Fibroblast of pulmonary artery (primary cell): ENCODE measurements at regions not wholly inside any gene's neighbourhood (a gene's known extent, or its start where the extent isn't known, plus 50 kb on each side); places are given as distances from the start of the nearest gene placed in this dataset.
"Not testable (repeated sequence)": the region's sequence is repeated elsewhere in the genome, so short reads cannot be mapped to it uniquely, and the experiment has no call there.

Source experiments
- DNase-seq: peaks from one replicate; pipeline ENCODE4 v3.0.0-alpha.2; 2010; ENCODE audit warnings: low read depth
- H3K4me3 ChIP-seq: replicated peaks from 2 replicates; pipeline ENCODE4 v1.5.1; 2011; ENCODE audit warnings: low read depth, mild to moderate bottlenecking, control low read depth, low read length, moderate library complexity
- TF ChIP-seq, protein P1 (sequence below): IDR thresholded peaks from 2 replicates; pipeline ENCODE4 v1.5.1; 2011; ENCODE audit warnings: mild to moderate bottlenecking, control low read depth, low read length, inconsistent platforms; ENCODE audit errors: missing control alignments

DNA sequence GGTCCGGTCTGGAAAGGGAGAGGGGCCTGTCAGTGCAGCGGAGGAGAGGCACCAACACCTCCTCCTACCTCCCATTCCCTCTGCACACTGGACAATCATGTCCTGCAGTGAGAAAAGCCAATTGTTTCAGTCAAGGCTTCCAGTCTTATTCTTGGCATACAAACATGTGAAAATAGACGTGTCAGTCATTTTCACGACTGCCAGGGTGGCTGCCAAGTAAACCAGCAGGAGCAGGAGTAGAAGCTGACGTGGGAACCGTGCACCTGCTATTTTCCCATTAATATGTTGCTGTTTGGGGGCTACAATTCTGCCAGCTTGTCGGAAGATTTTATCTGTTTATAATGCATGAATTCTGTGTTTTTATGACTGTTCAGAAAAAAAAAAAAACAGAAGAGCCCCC lies 202.3 kb downstream of the SPP2 start:
- H3K4me3 ChIP-seq = no peak overlapping the region
- no peak for DNase-seq
- TF ChIP-seq, protein P1, sequence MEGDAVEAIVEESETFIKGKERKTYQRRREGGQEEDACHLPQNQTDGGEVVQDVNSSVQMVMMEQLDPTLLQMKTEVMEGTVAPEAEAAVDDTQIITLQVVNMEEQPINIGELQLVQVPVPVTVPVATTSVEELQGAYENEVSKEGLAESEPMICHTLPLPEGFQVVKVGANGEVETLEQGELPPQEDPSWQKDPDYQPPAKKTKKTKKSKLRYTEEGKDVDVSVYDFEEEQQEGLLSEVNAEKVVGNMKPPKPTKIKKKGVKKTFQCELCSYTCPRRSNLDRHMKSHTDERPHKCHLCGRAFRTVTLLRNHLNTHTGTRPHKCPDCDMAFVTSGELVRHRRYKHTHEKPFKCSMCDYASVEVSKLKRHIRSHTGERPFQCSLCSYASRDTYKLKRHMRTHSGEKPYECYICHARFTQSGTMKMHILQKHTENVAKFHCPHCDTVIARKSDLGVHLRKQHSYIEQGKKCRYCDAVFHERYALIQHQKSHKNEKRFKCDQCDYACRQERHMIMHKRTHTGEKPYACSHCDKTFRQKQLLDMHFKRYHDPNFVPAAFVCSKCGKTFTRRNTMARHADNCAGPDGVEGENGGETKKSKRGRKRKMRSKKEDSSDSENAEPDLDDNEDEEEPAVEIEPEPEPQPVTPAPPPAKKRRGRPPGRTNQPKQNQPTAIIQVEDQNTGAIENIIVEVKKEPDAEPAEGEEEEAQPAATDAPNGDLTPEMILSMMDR = no peak

DNA sequence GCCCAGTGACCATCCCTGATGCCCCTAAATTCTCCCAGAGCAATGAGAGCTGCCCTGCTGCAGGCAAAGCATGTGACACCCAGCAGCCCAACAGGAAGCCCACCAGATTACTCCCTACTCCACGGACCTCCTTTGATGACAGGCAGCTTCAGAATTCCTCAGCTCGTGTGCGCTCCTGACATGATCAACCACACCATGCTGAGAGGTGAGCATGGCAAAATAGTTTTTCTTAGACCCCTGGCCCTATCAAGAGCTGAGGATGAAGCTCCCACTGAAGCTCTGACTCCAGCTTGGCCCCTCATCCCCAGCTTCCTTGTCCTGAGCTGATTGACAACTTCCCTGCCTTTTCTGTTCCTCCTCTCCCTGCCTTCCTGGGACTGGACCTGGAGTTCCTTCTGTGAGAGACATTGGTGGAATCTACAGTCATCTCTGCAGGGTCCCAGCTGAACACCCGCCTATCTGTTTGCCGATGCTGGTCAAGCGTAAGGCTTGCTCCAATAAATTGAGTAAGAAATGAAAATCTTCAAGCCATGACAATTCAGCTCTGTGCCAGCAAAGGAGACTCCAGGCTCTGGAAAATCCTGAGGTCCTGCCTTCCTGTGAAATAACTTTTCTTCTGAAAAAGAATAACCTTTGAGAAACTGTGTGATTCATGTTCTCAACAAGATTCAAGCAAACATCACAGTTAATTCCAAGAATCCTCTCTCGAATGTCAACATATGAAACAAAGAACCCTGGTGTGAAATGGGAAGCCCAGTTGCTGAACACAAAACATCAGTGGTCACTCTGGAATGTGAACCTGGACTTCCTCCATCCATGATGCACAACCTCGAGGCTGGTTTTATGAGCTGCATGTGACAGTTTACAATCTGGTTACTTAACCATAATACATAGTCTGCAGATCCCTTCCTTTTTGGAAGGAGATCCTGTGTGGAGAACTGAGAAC lies 201.1 kb downstream of the SPP2 start:
- DNase-seq = peak; percentile 96
- TF ChIP-seq, protein P1 = no peak
- no peak overlapping the region for H3K4me3 ChIP-seq

DNA sequence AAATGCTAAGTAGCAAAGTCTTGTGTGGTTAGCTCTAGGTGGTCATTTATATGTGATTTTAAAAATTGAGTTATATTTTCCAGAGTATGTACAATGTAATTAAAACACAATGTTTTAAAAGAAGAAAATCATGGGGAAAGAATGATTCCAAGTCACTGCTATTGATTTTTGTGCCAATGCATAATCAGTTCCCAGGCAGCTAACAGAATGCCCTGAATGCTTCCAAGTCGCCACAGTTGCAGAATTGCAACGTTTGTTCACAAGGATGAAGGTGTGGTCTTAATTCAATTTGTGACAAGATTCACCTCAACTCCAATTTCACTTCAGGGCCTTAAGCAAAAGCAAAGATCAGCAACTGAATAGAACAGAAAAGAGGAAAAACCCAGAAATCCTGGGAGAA lies 200.4 kb downstream of the SPP2 start:
- DNase-seq = no peak
- TF ChIP-seq, protein P1 = no peak
- no peak overlapping the region for H3K4me3 ChIP-seq

DNA sequence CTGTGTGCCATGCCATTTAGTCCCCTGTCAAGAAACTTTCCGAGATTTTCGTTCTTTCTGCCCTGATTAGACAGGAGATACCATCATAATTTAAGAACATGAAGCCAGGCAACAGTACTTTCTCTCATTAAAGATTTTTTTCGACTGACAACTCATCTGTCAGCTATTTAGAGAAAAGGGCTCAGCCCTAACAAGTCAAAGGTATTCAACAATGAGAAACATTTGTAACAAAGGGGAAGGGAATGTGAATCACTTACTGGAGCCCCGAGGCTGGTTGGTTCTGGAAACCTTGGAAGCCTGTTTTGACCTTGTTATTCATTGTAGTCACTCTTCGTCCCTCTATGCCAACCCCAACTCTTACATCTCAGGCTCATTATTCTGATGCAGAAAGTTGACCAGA lies 199.4 kb downstream of the SPP2 start:
- DNase-seq = peak; percentile 64
- TF ChIP-seq, protein P1 = no peak
- H3K4me3 ChIP-seq = no peak overlapping the region

DNA sequence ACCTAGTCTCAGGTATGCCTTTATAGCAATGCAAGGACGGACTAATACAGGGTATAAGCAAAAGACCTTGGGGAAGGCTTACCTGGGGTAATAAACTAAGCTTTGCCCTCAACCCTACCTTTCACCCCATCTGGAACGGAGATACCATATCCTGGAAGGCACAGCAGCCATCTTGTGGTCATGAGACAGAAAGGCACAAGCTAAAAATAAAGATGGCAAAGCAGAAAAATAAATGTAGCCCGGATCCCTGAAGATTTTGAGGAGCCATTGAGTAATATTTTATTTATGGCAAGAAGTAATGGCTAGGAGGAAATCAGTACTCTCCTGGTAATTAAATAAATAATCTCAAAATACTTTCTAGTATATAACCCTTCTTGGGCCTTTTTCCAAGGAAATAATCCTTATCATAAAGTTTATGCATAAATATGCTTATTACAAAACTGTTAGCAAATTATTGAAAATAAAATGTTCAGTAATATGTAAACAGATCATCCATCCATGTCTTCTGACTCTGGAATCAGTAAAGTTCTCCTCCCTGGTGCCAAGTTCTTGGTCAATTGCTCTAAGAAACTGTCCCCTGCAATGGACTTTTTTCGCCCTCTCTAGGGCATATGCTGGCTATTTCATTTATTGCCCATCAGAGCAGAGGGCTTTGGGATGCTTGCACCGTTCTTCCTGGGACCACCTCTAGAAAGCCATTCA lies 198.7 kb downstream of the SPP2 start:
- no peak overlapping the region for H3K4me3 ChIP-seq
- DNase-seq = no peak
- TF ChIP-seq, protein P1 = no peak

DNA sequence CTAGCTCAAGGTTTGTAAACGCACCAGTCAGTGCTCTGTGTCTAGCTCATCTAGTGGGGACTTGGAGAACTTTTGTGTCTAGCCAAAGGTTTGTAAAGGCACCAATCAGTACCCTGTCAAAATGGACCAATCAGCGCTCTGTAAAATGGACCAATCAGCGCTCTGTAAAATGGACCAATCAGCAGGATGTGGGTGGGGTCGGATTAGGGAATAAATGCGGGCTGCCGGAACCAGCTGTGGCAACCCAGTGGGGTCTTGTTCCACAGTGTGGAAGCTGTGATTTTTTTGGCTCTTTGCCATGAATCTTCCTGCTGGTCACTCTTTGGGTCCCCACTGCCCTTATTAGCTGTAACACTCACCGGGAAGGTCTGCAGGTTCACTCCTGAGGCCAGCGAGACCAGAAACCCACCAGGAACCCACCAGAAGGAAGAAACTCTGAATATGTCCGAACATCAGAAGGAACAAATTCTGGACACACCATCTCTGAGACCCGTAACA lies 197.8 kb downstream of the SPP2 start:
- not testable (repeated sequence) for DNase-seq, H3K4me3 ChIP-seq

DNA sequence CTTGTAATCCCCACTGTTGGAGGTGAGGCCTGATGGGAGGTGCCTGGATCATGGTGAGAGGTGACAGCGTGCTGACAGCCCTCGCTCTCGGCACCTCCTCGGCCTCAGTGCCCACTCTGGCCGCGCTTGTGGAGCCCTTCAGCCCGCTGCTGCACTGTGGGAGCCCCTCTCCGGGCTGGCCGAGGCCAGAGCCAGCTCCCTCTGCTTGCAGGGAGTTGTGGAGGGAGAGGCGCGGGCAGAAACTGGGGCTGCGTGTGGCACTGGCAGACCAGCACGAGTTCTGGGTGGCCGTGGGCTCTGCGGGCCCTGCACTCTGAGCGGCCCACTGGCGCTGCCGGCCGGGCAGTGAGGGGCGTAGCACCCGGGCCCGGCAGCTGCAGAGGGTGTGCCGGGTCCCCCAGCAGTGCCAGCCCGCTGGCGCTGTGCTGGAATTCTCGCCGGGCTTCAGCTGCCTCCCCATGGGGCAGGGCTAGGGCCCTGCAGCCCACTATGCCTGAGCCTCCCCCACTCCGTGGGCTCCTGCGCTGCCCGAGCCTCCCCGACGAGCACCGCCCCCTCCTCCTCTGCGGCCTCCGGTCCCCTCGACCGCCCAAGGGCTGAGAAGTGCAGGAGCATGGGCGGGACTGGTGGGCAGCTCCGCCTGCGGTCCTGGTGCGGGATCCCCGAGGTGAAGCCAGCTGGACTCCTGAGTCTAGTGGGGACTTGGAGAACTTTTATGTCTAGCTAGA lies 197.1 kb downstream of the SPP2 start:
- TF ChIP-seq, protein P1 = no peak
- no peak for DNase-seq
- no peak overlapping the region for H3K4me3 ChIP-seq
